CD14-positive monocyte (primary cell): ENCODE measurements at regions not wholly inside any gene's neighbourhood (a gene's known extent, or its start where the extent isn't known, plus 50 kb on each side); places are given as distances from the start of the nearest gene placed in this dataset.

Source experiments
- DNase-seq, 3 donors: peaks; one replicate each; pipeline ENCODE4 v3.0.0-alpha.2; 2011 to 2022
- H2AFZ ChIP-seq: 2 replicates; pipeline ENCODE4 v1.6.0; 2012; ENCODE audit warnings: mild to moderate bottlenecking, low read depth, low read length, inconsistent platforms; ENCODE audit not compliant: insufficient read depth, poor library complexity, severe bottlenecking
- H3K27ac ChIP-seq, 2 donors: 1 replicate in 1 of 2; 2 replicates in 1 of 2; pipeline ENCODE4 v1.5.1; 2012 to 2013; ENCODE audit warnings: low read length in 2 of 2, control low read depth in 1 of 2, inconsistent platforms in 1 of 2, low read depth in 1 of 2, mild to moderate bottlenecking in 1 of 2
- H3K27me3 ChIP-seq, 2 donors: one replicate each; pipeline versions ENCODE4 v1.6.0 to v1.6.1; 2011 to 2013; ENCODE audit warnings: low read length in 2 of 2; ENCODE audit not compliant: control insufficient read depth in 2 of 2, insufficient read depth in 2 of 2
- H3K36me3 ChIP-seq, 2 donors: replicated peaks in 1 of 2; 1 replicate in 1 of 2; 2 replicates in 1 of 2; pipeline versions ENCODE4 v1.5.1 to v1.6.1; 2012 to 2013; ENCODE audit warnings: low read length in 2 of 2, control low read depth in 1 of 2, inconsistent platforms in 1 of 2, mild to moderate bottlenecking in 1 of 2; ENCODE audit not compliant: insufficient read depth in 2 of 2, control insufficient read depth in 1 of 2
- H3K4me1 ChIP-seq, 2 donors: 1 replicate in 1 of 2; 2 replicates in 1 of 2; pipeline versions ENCODE4 v1.5.1 to v1.6.1; 2012 to 2013; ENCODE audit warnings: low read length in 2 of 2, control low read depth in 1 of 2, inconsistent platforms in 1 of 2, mild to moderate bottlenecking in 1 of 2, moderate library complexity in 1 of 2; ENCODE audit not compliant: insufficient read depth in 2 of 2, control insufficient read depth in 1 of 2
- H3K4me2 ChIP-seq: replicated peaks from 2 replicates; pipeline ENCODE3; 2012; ENCODE audit warnings: low read length, moderate library complexity, mild to moderate bottlenecking; ENCODE audit not compliant: poor library complexity, severe bottlenecking; ENCODE audit errors: extremely low read depth
- H3K4me3 ChIP-seq, 3 experiments: fragments of 200-600 bp in 1 of 3; sonication (generic) in 1 of 3; replicated peaks in 1 of 3; 1 replicate in 2 of 3; 2 replicates in 1 of 3; pipeline ENCODE4 v1.5.1; 2011 to 2013; ENCODE audit warnings: low read length in 3 of 3, mild to moderate bottlenecking in 3 of 3, control low read depth in 2 of 3, low read depth in 2 of 3, inconsistent platforms in 1 of 3, moderate library complexity in 1 of 3
- H3K79me2 ChIP-seq: 2 replicates; pipeline ENCODE4 v1.6.0; 2012; ENCODE audit warnings: mild to moderate bottlenecking, control low read depth, inconsistent platforms, low read length, moderate library complexity; ENCODE audit not compliant: insufficient read depth
- H3K9ac ChIP-seq: 2 replicates; pipeline ENCODE4 v1.6.0; 2017; ENCODE audit warnings: low read length, mild to moderate bottlenecking; ENCODE audit not compliant: insufficient read depth, poor library complexity, severe bottlenecking
- H3K9me3 ChIP-seq, 2 donors: replicated peaks in 1 of 2; 1 replicate in 1 of 2; 2 replicates in 1 of 2; pipeline versions ENCODE4 v1.5.1 to v1.6.1; 2012 to 2013; ENCODE audit warnings: low read length in 2 of 2, control low read depth in 1 of 2; ENCODE audit not compliant: control insufficient read depth in 1 of 2, insufficient read depth in 1 of 2
- H4K20me1 ChIP-seq: 2 replicates; pipeline ENCODE4 v1.6.0; 2012; ENCODE audit warnings: mild to moderate bottlenecking, low read length, control low read depth, moderate library complexity; ENCODE audit not compliant: insufficient read depth
- H3K27ac Mint-ChIP-seq, 7 donors: one replicate each; pipeline ENCODE4 v1.8.0; 2020; ENCODE audit warnings: mild to moderate bottlenecking in 7 of 7, mixed read lengths in 7 of 7, moderate library complexity in 6 of 7, inconsistent platforms in 2 of 7
- H3K27me3 Mint-ChIP-seq, 3 donors: one replicate each; pipeline ENCODE4 v1.8.0; 2021 to 2022; ENCODE audit warnings: low read depth in 3 of 3, mild to moderate bottlenecking in 3 of 3, mixed read lengths in 3 of 3, moderate library complexity in 3 of 3, inconsistent platforms in 1 of 3
- H3K36me3 Mint-ChIP-seq, 2 donors: one replicate each; pipeline ENCODE4 v1.8.0; 2020; ENCODE audit warnings: mixed read lengths in 2 of 2, inconsistent platforms in 1 of 2, mild to moderate bottlenecking in 1 of 2
- H3K4me1 Mint-ChIP-seq: one replicate; pipeline ENCODE4 v1.8.0; 2020; ENCODE audit warnings: mild to moderate bottlenecking, mixed read lengths
- H3K4me3 Mint-ChIP-seq, 2 donors: one replicate each; pipeline ENCODE4 v1.8.0; 2020; ENCODE audit warnings: mild to moderate bottlenecking in 2 of 2, mixed read lengths in 2 of 2, moderate library complexity in 1 of 2
- H3K9me3 Mint-ChIP-seq, 7 donors: one replicate each; pipeline ENCODE4 v1.8.0; 2020 to 2022; ENCODE audit warnings: mixed read lengths in 7 of 7, mild to moderate bottlenecking in 6 of 7, moderate library complexity in 6 of 7, inconsistent platforms in 2 of 7
- CTCF ChIP-seq: fragments of 200-600 bp; IDR thresholded peaks from one replicate; pipeline ENCODE4 v1.8.0; 2022; ENCODE audit warnings: antibody characterized with exemption, mild to moderate bottlenecking
- WGBS: methylation state at CpG from one replicate; pipeline ENCODE4 v1.1.5; 2013; ENCODE audit warnings: missing lambda C conversion rate; ENCODE audit not compliant: insufficient coverage; 5-methylcytosine and 5-hydroxymethylcytosine counted together
- intact Hi-C, 2 donors: fragments of 100-400 bp; cut with micrococcal nuclease; formaldehyde crosslinking; loops; one replicate each; pipeline versions ENCODE4 v1.15.0 to v1.15.1; 2023

- Histone ChIP-seq H3K4me3 (no peak overlapping the region), H4K20me1 (peaks cover 11% of the 10 kb centered on the region), H3K27ac (no peak overlapping the region), H3K4me2 (no peak overlapping the region), H2AFZ (no peak overlapping the region), H3K79me2 (no peaks in the 10 kb centered on the region), H3K9me3 (peaks cover 0 to 3% of the 10 kb centered on the region in 2 donors), H3K27me3 (no peaks in the 10 kb centered on the region), H3K36me3 (peaks cover 35 to 78% of the 10 kb centered on the region in 2 donors), H3K9ac (no peak overlapping the region), H3K4me1 (peaks cover 0 to 3% of the 10 kb centered on the region in 2 donors)
- Mint-ChIP-seq H3K4me1 (peaks cover 6% of the 10 kb centered on the region), H3K27ac (peak overlapping the region in 5 of 7 donors; percentile 5 to 49 (median 12)), H3K4me3 (no peak overlapping the region), H3K9me3 (peaks cover 0 to 3% (median 2%) of the 10 kb centered on the region in 7 donors), H3K27me3 (peaks cover 0 to 5% (median 0%) of the 10 kb centered on the region in 3 donors), H3K36me3 (peaks cover 56 to 68% of the 10 kb centered on the region in 2 donors)
- intact Hi-C loops = no loop called here
- no peak for DNase-seq
- 93% methylated on average over 7 of the region's 8 CpGs for WGBS
- no peak for TF ChIP-seq CTCF
These were observed 308.3 kb upstream of the RGS6 start for GRCh38 chr14:71623939-71624338.

- DNase-seq = peak; percentile 16 to 34 (median 26)
- Mint-ChIP-seq H3K27ac (peak overlapping the region in 4 of 7 donors; percentile 17 to 44 (median 32)), H3K27me3 (peaks cover 0 to 5% (median 0%) of the 10 kb centered on the region in 3 donors), H3K4me1 (peaks cover 6% of the 10 kb centered on the region), H3K9me3 (peaks cover 0 to 3% (median 2%) of the 10 kb centered on the region in 7 donors), H3K36me3 (peaks cover 49 to 62% of the 10 kb centered on the region in 2 donors), H3K4me3 (no peak overlapping the region)
- H4K20me1 ChIP-seq = peaks cover 14% of the 10 kb centered on the region
- no peak overlapping the region for H3K4me3 ChIP-seq
- whole genome bisulfite sequencing = 40% methylated on average over 2 of the region's 6 CpGs
- H3K36me3 ChIP-seq = peaks cover 25 to 69% of the 10 kb centered on the region in 2 donors
- no peaks in the 10 kb centered on the region for H3K27me3 ChIP-seq
- no peak for TF ChIP-seq CTCF
- H3K4me1 ChIP-seq = peaks cover 0 to 3% of the 10 kb centered on the region in 2 donors
- intact Hi-C loops = no loop called here
- no peaks in the 10 kb centered on the region for H3K79me2 ChIP-seq
- H3K9me3 ChIP-seq = peaks cover 0 to 3% of the 10 kb centered on the region in 2 donors
- no peak overlapping the region for H2AFZ ChIP-seq
- no peak overlapping the region for H3K27ac ChIP-seq
- no peak overlapping the region for H3K9ac ChIP-seq
- no peak overlapping the region for H3K4me2 ChIP-seq
These were observed 307.1 kb upstream of the RGS6 start for GRCh38 chr14:71625175-71625574.
